Glutamatergic neuron (in vitro differentiated cells): ENCODE measurements at regions not wholly inside any gene's neighbourhood (a gene's known extent, or its start where the extent isn't known, plus 50 kb on each side); places are given as distances from the start of the nearest gene placed in this dataset.

Source experiments
- DNase-seq: peaks from one replicate; pipeline ENCODE4 v3.0.0; 2022
- H3K27ac Mint-ChIP-seq: one replicate; pipeline ENCODE4 v1.8.0; 2020; ENCODE audit warnings: mild to moderate bottlenecking, mixed read lengths, inconsistent platforms; ENCODE audit not compliant: unreplicated experiment
- H3K27me3 Mint-ChIP-seq: one replicate; pipeline ENCODE4 v1.8.0; 2020; ENCODE audit warnings: mild to moderate bottlenecking, moderate library complexity, mixed read lengths, inconsistent platforms; ENCODE audit not compliant: unreplicated experiment
- H3K36me3 Mint-ChIP-seq: one replicate; pipeline ENCODE4 v1.8.0; 2020; ENCODE audit warnings: mild to moderate bottlenecking, mixed read lengths, inconsistent platforms; ENCODE audit not compliant: unreplicated experiment
- H3K4me1 Mint-ChIP-seq: one replicate; pipeline ENCODE4 v1.8.0; 2020; ENCODE audit warnings: mild to moderate bottlenecking, low read depth, mixed read lengths, inconsistent platforms; ENCODE audit not compliant: unreplicated experiment
- H3K4me3 Mint-ChIP-seq: one replicate; pipeline ENCODE4 v1.8.0; 2020; ENCODE audit warnings: mild to moderate bottlenecking, mixed read lengths, inconsistent platforms; ENCODE audit not compliant: unreplicated experiment
- H3K9me3 Mint-ChIP-seq: one replicate; pipeline ENCODE4 v1.8.0; 2020; ENCODE audit warnings: mild to moderate bottlenecking, moderate library complexity, mixed read lengths, inconsistent platforms; ENCODE audit not compliant: unreplicated experiment
- CTCF ChIP-seq: fragments of 200-600 bp; sonication (generic); IDR thresholded peaks from one replicate; pipeline ENCODE4 v1.5.0; 2021; ENCODE audit not compliant: partially characterized antibody, unreplicated experiment

GRCh38 chr10:88157981-88158465 lies 294.6 kb downstream of the PTEN start:
- no peaks in the 10 kb centered on the region for H3K9me3 Mint-ChIP-seq
- DNase-seq: no peak
- H3K4me1 Mint-ChIP-seq: peaks cover 3% of the 10 kb centered on the region
- no peak overlapping the region for H3K4me3 Mint-ChIP-seq
- no peak for TF ChIP-seq CTCF
- H3K27ac Mint-ChIP-seq: no peak overlapping the region
- H3K36me3 Mint-ChIP-seq: no peaks in the 10 kb centered on the region
- no peaks in the 10 kb centered on the region for H3K27me3 Mint-ChIP-seq

GRCh38 chr10:88158526-88159122 lies 295.2 kb downstream of the PTEN start:
- Mint-ChIP-seq H3K27me3 (no peaks in the 10 kb centered on the region), H3K27ac (no peak overlapping the region), H3K4me3 (no peak overlapping the region), H3K36me3 (no peaks in the 10 kb centered on the region), H3K9me3 (no peaks in the 10 kb centered on the region), H3K4me1 (peaks cover 3% of the 10 kb centered on the region)
- TF ChIP-seq CTCF: no peak
- DNase-seq: no peak

- Mint-ChIP-seq H3K9me3 (no peaks in the 10 kb centered on the region), H3K27me3 (no peaks in the 10 kb centered on the region), H3K4me3 (no peak overlapping the region), H3K4me1 (peaks cover 3% of the 10 kb centered on the region), H3K36me3 (no peaks in the 10 kb centered on the region), H3K27ac (no peak overlapping the region)
- DNase-seq: no peak
- no peak for TF ChIP-seq CTCF
Observed at GRCh38 chr10:88159127-88159829, 295.9 kb downstream of the PTEN start.

GRCh38 chr10:88161070-88161469 lies 297.6 kb downstream of the PTEN start:
- H3K36me3 Mint-ChIP-seq: no peaks in the 10 kb centered on the region
- H3K27me3 Mint-ChIP-seq: no peaks in the 10 kb centered on the region
- no peak for DNase-seq
- H3K27ac Mint-ChIP-seq: no peak overlapping the region
- H3K4me1 Mint-ChIP-seq: peaks cover 3% of the 10 kb centered on the region
- H3K9me3 Mint-ChIP-seq: no peaks in the 10 kb centered on the region
- no peak overlapping the region for H3K4me3 Mint-ChIP-seq
- no peak for TF ChIP-seq CTCF

- Mint-ChIP-seq H3K27me3 (no peaks in the 10 kb centered on the region), H3K27ac (no peak overlapping the region), H3K36me3 (no peaks in the 10 kb centered on the region), H3K4me1 (peaks cover 3% of the 10 kb centered on the region), H3K4me3 (no peak overlapping the region), H3K9me3 (no peaks in the 10 kb centered on the region)
- TF ChIP-seq CTCF: no peak
- DNase-seq: no peak
Observed at GRCh38 chr10:88161756-88162155, 298.3 kb downstream of the PTEN start.
